H7 (cell line): ENCODE measurements at regions not wholly inside any gene's neighbourhood (a gene's known extent, or its start where the extent isn't known, plus 50 kb on each side); places are given as distances from the start of the nearest gene placed in this dataset.

ENCODE experiments used
- DNase-seq: peaks from one replicate; pipeline ENCODE4 v3.0.0; 2012
- H3K27me3 ChIP-seq: 2 replicates; pipeline ENCODE4 v1.6.0; 2011; ENCODE audit warnings: mild to moderate bottlenecking, low read length; ENCODE audit not compliant: control insufficient read depth, insufficient read depth
- H3K36me3 ChIP-seq: replicated peaks from 2 replicates; pipeline ENCODE4 v1.5.1; 2011; ENCODE audit warnings: low read length; ENCODE audit not compliant: control insufficient read depth, insufficient read depth
- H3K4me3 ChIP-seq: 2 replicates; pipeline ENCODE4 v1.5.1; 2011; ENCODE audit warnings: low read depth, mild to moderate bottlenecking, control low read depth, low read length, moderate library complexity; ENCODE audit not compliant: insufficient read depth

GRCh38 chr9:86819552-86819951, 127.8 kb downstream of the GAS1 start:
- DNase-seq, result no peak
- no peak overlapping the region for H3K4me3 ChIP-seq

GRCh38 chr9:86818636-86819035, 128.7 kb downstream of the GAS1 start:
- DNase-seq, result no peak
- Histone ChIP-seq H3K36me3 (no peaks in the 10 kb centered on the region), H3K27me3 (no peaks in the 10 kb centered on the region), H3K4me3 (no peak overlapping the region)

More at GRCh38 chr9:86819552-86819951, 127.8 kb downstream of the GAS1 start:
- H3K27me3 ChIP-seq, result no peaks in the 10 kb centered on the region
- H3K36me3 ChIP-seq, result no peaks in the 10 kb centered on the region

GRCh38 chr9:86816868-86817267, 130.4 kb downstream of the GAS1 start:
- H3K36me3 ChIP-seq, result no peaks in the 10 kb centered on the region
- DNase-seq, result no peak
- H3K27me3 ChIP-seq, result no peaks in the 10 kb centered on the region
- no peak overlapping the region for H3K4me3 ChIP-seq

- H3K27me3 ChIP-seq, result no peaks in the 10 kb centered on the region
- no peaks in the 10 kb centered on the region for H3K36me3 ChIP-seq
- no peak overlapping the region for H3K4me3 ChIP-seq
- no peak for DNase-seq
These were observed 130.9 kb downstream of the GAS1 start for GRCh38 chr9:86816366-86816765.

GRCh38 chr9:86812616-86813015, 134.7 kb downstream of the GAS1 start:
- H3K27me3 ChIP-seq, result no peaks in the 10 kb centered on the region
- no peak overlapping the region for H3K4me3 ChIP-seq
- no peaks in the 10 kb centered on the region for H3K36me3 ChIP-seq
- no peak for DNase-seq

- Histone ChIP-seq H3K4me3 (no peak overlapping the region), H3K27me3 (no peaks in the 10 kb centered on the region), H3K36me3 (no peaks in the 10 kb centered on the region)
- DNase-seq, result no peak
These were observed 137.4 kb downstream of the GAS1 start for GRCh38 chr9:86809759-86810367.

- Histone ChIP-seq H3K36me3 (no peaks in the 10 kb centered on the region), H3K27me3 (no peaks in the 10 kb centered on the region), H3K4me3 (no peak overlapping the region)
- DNase-seq, result no peak
These were observed 138.2 kb downstream of the GAS1 start for GRCh38 chr9:86809151-86809550.

- peak; percentile 37 for DNase-seq
- Histone ChIP-seq H3K27me3 (no peaks in the 10 kb centered on the region), H3K4me3 (no peak overlapping the region), H3K36me3 (no peaks in the 10 kb centered on the region)
These were observed 139.8 kb downstream of the GAS1 start for GRCh38 chr9:86807367-86807976.

GRCh38 chr9:86804011-86804410, 143.3 kb downstream of the GAS1 start:
- no peak overlapping the region for H3K4me3 ChIP-seq
- H3K27me3 ChIP-seq, result no peaks in the 10 kb centered on the region
- no peaks in the 10 kb centered on the region for H3K36me3 ChIP-seq
- no peak for DNase-seq

GRCh38 chr9:86802900-86803673, 144.2 kb downstream of the GAS1 start:
- Histone ChIP-seq H3K36me3 (no peaks in the 10 kb centered on the region), H3K27me3 (no peaks in the 10 kb centered on the region), H3K4me3 (no peak overlapping the region)
- no peak for DNase-seq

GRCh38 chr9:86801246-86801645, 146.1 kb downstream of the GAS1 start:
- DNase-seq, result no peak
- Histone ChIP-seq H3K36me3 (no peaks in the 10 kb centered on the region), H3K4me3 (no peak overlapping the region), H3K27me3 (no peaks in the 10 kb centered on the region)

- Histone ChIP-seq H3K4me3 (no peak overlapping the region), H3K36me3 (no peaks in the 10 kb centered on the region), H3K27me3 (no peaks in the 10 kb centered on the region)
- DNase-seq, result no peak
These were observed 146.6 kb downstream of the GAS1 start for GRCh38 chr9:86800681-86801080.

- H3K4me3 ChIP-seq, result no peak overlapping the region
- H3K27me3 ChIP-seq, result no peaks in the 10 kb centered on the region
- no peak for DNase-seq
- H3K36me3 ChIP-seq, result no peaks in the 10 kb centered on the region
These were observed 148.3 kb downstream of the GAS1 start for GRCh38 chr9:86798966-86799365.

- no peak for DNase-seq
- Histone ChIP-seq H3K36me3 (no peaks in the 10 kb centered on the region), H3K27me3 (no peaks in the 10 kb centered on the region), H3K4me3 (no peak overlapping the region)
These were observed 150.6 kb downstream of the GAS1 start for GRCh38 chr9:86796666-86797065.
